ENCODE measurements at regions not wholly inside any gene's neighbourhood (a gene's known extent, or its start where the extent isn't known, plus 50 kb on each side); places are given as distances from the start of the nearest gene placed in this dataset.

- TF ChIP-seq EP300 (IDR thresholded peaks at IDR 0.05; ENCODE audit: borderline replicate concordance in 1 of 2, low read depth in 2 of 2, low read length in 2 of 2) = no peak
- no peak for TF ChIP-seq CBX5 (IDR thresholded peaks at IDR 0.05; ENCODE audit: low read depth, low read length)
These were observed 980.6 kb upstream of the PIK3C3 start (continued) for GRCh38 chr18:40974448-40974847.

Data from H1 (cell line).